ENCODE measurements at regions not wholly inside any gene's neighbourhood (a gene's known extent, or its start where the extent isn't known, plus 50 kb on each side); places are given as distances from the start of the nearest gene placed in this dataset.

DNA sequence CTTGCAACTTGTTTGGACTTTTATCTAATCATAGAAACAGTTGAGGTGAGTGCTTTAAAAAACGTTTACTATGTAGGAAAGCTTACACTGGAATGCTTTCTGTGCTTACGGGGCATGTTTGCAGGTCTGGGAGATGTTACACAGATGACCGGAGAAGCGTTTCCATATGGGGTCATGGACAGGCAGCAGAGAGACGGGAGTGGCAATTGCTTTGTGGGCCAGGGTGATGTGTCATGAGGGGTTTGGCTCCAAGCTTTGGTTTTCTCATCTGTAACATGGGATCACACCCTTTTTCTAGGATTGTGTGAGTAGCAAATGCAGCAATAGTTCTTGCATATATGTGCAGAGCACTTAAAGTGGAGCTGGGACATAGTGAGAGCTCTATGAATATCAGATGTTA, 174.8 kb upstream of the MKI67 start:
- CTCF ChIA-PET: no interaction called here

GRCh38 chr10:128302808-128303207, 176.6 kb upstream of the MKI67 start:
- no peaks in the 10 kb centered on the region for H3K9me2 ChIP-seq
- DNase-seq: no peak

More for the DNA sequence above, 174.8 kb upstream of the MKI67 start:
- Histone ChIP-seq H3K4me3 (ENCODE audit: low read depth in 2 of 2, low read length in 1 of 2) (no peak overlapping the region), H3K79me2 (ENCODE audit: insufficient read depth) (no peaks in the 10 kb centered on the region), H3K36me3 (replicated peaks in 1 of 2; ENCODE audit: control insufficient read depth in 1 of 2, insufficient read depth in 2 of 2, low read length in 1 of 2) (no peaks in the 10 kb centered on the region), H3K27me3 (ENCODE audit: insufficient read depth) (no peaks in the 10 kb centered on the region), H4K20me1 (ENCODE audit: insufficient read depth) (no peaks in the 10 kb centered on the region), H2AFZ (ENCODE audit: low read depth) (no peak overlapping the region), H3K9me3 (no peaks in the 10 kb centered on the region), H3K4me2 (no peak overlapping the region), H3K27ac (ENCODE audit: low read depth in 2 of 2, low read length in 1 of 2) (no peak overlapping the region), H3K9me2 (no peaks in the 10 kb centered on the region), H3F3A (replicated peaks; ENCODE audit: insufficient read depth) (no peaks in the 10 kb centered on the region), H3K9ac (no peak overlapping the region), H3K4me1 (ENCODE audit: control insufficient read depth in 1 of 2, insufficient read depth in 2 of 2, low read depth in 1 of 2, low read length in 1 of 2) (no peaks in the 10 kb centered on the region)
- DNase-seq: no peak
- 28% methylated on average over 5 of the region's 5 CpGs for WGBS (ENCODE audit: low lambda C conversion rate)
- TF ChIP-seq GATA2 (CRISPR knock-in tag; IDR thresholded peaks at IDR 0.05): no peak
- TF ChIP-seq FOXJ3 (CRISPR knock-in tag; IDR thresholded peaks at IDR 0.05): no peak
- TF ChIP-seq YY1 (IDR thresholded peaks at IDR 0.05; ENCODE audit: low read depth): no peak
- TF ChIP-seq, protein P1, sequence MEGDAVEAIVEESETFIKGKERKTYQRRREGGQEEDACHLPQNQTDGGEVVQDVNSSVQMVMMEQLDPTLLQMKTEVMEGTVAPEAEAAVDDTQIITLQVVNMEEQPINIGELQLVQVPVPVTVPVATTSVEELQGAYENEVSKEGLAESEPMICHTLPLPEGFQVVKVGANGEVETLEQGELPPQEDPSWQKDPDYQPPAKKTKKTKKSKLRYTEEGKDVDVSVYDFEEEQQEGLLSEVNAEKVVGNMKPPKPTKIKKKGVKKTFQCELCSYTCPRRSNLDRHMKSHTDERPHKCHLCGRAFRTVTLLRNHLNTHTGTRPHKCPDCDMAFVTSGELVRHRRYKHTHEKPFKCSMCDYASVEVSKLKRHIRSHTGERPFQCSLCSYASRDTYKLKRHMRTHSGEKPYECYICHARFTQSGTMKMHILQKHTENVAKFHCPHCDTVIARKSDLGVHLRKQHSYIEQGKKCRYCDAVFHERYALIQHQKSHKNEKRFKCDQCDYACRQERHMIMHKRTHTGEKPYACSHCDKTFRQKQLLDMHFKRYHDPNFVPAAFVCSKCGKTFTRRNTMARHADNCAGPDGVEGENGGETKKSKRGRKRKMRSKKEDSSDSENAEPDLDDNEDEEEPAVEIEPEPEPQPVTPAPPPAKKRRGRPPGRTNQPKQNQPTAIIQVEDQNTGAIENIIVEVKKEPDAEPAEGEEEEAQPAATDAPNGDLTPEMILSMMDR (IDR thresholded peaks at IDR 0.05): no peak
- TF ChIP-seq, protein P2, sequence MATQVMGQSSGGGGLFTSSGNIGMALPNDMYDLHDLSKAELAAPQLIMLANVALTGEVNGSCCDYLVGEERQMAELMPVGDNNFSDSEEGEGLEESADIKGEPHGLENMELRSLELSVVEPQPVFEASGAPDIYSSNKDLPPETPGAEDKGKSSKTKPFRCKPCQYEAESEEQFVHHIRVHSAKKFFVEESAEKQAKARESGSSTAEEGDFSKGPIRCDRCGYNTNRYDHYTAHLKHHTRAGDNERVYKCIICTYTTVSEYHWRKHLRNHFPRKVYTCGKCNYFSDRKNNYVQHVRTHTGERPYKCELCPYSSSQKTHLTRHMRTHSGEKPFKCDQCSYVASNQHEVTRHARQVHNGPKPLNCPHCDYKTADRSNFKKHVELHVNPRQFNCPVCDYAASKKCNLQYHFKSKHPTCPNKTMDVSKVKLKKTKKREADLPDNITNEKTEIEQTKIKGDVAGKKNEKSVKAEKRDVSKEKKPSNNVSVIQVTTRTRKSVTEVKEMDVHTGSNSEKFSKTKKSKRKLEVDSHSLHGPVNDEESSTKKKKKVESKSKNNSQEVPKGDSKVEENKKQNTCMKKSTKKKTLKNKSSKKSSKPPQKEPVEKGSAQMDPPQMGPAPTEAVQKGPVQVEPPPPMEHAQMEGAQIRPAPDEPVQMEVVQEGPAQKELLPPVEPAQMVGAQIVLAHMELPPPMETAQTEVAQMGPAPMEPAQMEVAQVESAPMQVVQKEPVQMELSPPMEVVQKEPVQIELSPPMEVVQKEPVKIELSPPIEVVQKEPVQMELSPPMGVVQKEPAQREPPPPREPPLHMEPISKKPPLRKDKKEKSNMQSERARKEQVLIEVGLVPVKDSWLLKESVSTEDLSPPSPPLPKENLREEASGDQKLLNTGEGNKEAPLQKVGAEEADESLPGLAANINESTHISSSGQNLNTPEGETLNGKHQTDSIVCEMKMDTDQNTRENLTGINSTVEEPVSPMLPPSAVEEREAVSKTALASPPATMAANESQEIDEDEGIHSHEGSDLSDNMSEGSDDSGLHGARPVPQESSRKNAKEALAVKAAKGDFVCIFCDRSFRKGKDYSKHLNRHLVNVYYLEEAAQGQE (IDR thresholded peaks at IDR 0.05; ENCODE audit: low read depth, low read length): no peak
- no peak for TF ChIP-seq MEF2A (IDR thresholded peaks at IDR 0.05; ENCODE audit: borderline replicate concordance, low read depth)
- no peak for TF ChIP-seq GABPA (IDR thresholded peaks at IDR 0.05; ENCODE audit: low read depth)
- TF ChIP-seq JUND (IDR thresholded peaks at IDR 0.05): no peak
- TF ChIP-seq FOSL2 (IDR thresholded peaks at IDR 0.05; ENCODE audit: borderline replicate concordance, low read depth): no peak
- POLR2A ChIA-PET: no interaction called here

More at GRCh38 chr10:128302808-128303207, 176.6 kb upstream of the MKI67 start:
- Histone ChIP-seq H3K4me3 (ENCODE audit: low read depth in 2 of 2, low read length in 1 of 2) (no peak overlapping the region), H3K4me2 (no peak overlapping the region), H3K9ac (no peak overlapping the region), H3F3A (replicated peaks; ENCODE audit: insufficient read depth) (no peaks in the 10 kb centered on the region), H3K9me3 (no peaks in the 10 kb centered on the region), H4K20me1 (ENCODE audit: insufficient read depth) (no peaks in the 10 kb centered on the region), H3K79me2 (ENCODE audit: insufficient read depth) (no peaks in the 10 kb centered on the region), H2AFZ (ENCODE audit: low read depth) (no peak overlapping the region), H3K36me3 (replicated peaks in 1 of 2; ENCODE audit: control insufficient read depth in 1 of 2, insufficient read depth in 2 of 2, low read length in 1 of 2) (no peaks in the 10 kb centered on the region), H3K27ac (ENCODE audit: low read depth in 2 of 2, low read length in 1 of 2) (no peak overlapping the region), H3K27me3 (ENCODE audit: insufficient read depth) (no peaks in the 10 kb centered on the region), H3K4me1 (ENCODE audit: control insufficient read depth in 1 of 2, insufficient read depth in 2 of 2, low read depth in 1 of 2, low read length in 1 of 2) (no peaks in the 10 kb centered on the region)
- CTCF ChIA-PET: no interaction called here
- no peak for TF ChIP-seq MEF2A (IDR thresholded peaks at IDR 0.05; ENCODE audit: borderline replicate concordance, low read depth)
- TF ChIP-seq CHD2 (IDR thresholded peaks at IDR 0.05; ENCODE audit: low read length, partially characterized antibody): no peak
- no peak for TF ChIP-seq MXI1 (IDR thresholded peaks at IDR 0.05; ENCODE audit: low read depth, low read length)
- TF ChIP-seq FOSL2 (IDR thresholded peaks at IDR 0.05; ENCODE audit: borderline replicate concordance, low read depth): no peak
- no peak for TF ChIP-seq NRF1 (IDR thresholded peaks at IDR 0.05; ENCODE audit: low read depth, low read length)
- TF ChIP-seq, protein P3, sequence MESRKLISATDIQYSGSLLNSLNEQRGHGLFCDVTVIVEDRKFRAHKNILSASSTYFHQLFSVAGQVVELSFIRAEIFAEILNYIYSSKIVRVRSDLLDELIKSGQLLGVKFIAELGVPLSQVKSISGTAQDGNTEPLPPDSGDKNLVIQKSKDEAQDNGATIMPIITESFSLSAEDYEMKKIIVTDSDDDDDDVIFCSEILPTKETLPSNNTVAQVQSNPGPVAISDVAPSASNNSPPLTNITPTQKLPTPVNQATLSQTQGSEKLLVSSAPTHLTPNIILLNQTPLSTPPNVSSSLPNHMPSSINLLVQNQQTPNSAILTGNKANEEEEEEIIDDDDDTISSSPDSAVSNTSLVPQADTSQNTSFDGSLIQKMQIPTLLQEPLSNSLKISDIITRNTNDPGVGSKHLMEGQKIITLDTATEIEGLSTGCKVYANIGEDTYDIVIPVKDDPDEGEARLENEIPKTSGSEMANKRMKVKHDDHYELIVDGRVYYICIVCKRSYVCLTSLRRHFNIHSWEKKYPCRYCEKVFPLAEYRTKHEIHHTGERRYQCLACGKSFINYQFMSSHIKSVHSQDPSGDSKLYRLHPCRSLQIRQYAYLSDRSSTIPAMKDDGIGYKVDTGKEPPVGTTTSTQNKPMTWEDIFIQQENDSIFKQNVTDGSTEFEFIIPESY (IDR thresholded peaks at IDR 0.05; ENCODE audit: borderline replicate concordance, low read depth): no peak
- TF ChIP-seq MAX (IDR thresholded peaks at IDR 0.05; ENCODE audit: low read depth): no peak
- POLR2A ChIA-PET: no interaction called here
- WGBS (ENCODE audit: low lambda C conversion rate): 17% methylated on average over 3 of the region's 3 CpGs
